Endothelial cell (in vitro differentiated cells): ENCODE measurements at regions not wholly inside any gene's neighbourhood (a gene's known extent, or its start where the extent isn't known, plus 50 kb on each side); places are given as distances from the start of the nearest gene placed in this dataset.

Experiments used
- DNase-seq: peaks from one replicate; pipeline ENCODE4 v3.0.0; 2021; ENCODE audit warnings: low spot score
- H3K27ac Mint-ChIP-seq: one replicate; pipeline ENCODE4 v1.8.0; 2021; ENCODE audit warnings: mixed read lengths, inconsistent platforms; ENCODE audit not compliant: unreplicated experiment
- H3K27me3 Mint-ChIP-seq: one replicate; pipeline ENCODE4 v1.8.0; 2021; ENCODE audit warnings: mild to moderate bottlenecking, moderate library complexity, mixed read lengths, inconsistent platforms; ENCODE audit not compliant: unreplicated experiment
- H3K36me3 Mint-ChIP-seq: one replicate; pipeline ENCODE4 v1.8.0; 2021; ENCODE audit warnings: mild to moderate bottlenecking, low read depth, mixed read lengths, inconsistent platforms; ENCODE audit not compliant: unreplicated experiment
- H3K4me1 Mint-ChIP-seq: one replicate; pipeline ENCODE4 v1.8.0; 2021; ENCODE audit warnings: mild to moderate bottlenecking, mixed read lengths, inconsistent platforms; ENCODE audit not compliant: unreplicated experiment
- H3K4me3 Mint-ChIP-seq: one replicate; pipeline ENCODE4 v1.8.0; 2021; ENCODE audit warnings: mild to moderate bottlenecking, mixed read lengths, inconsistent platforms; ENCODE audit not compliant: unreplicated experiment
- H3K9me3 Mint-ChIP-seq: one replicate; pipeline ENCODE4 v1.8.0; 2021; ENCODE audit warnings: mixed read lengths, inconsistent platforms; ENCODE audit not compliant: unreplicated experiment
- TF ChIP-seq, protein P1 (sequence below): fragments of 200-600 bp; sonication (generic); IDR thresholded peaks from one replicate; pipeline ENCODE4 v1.5.0; 2021; ENCODE audit warnings: antibody characterized with exemption; ENCODE audit not compliant: unreplicated experiment

DNA sequence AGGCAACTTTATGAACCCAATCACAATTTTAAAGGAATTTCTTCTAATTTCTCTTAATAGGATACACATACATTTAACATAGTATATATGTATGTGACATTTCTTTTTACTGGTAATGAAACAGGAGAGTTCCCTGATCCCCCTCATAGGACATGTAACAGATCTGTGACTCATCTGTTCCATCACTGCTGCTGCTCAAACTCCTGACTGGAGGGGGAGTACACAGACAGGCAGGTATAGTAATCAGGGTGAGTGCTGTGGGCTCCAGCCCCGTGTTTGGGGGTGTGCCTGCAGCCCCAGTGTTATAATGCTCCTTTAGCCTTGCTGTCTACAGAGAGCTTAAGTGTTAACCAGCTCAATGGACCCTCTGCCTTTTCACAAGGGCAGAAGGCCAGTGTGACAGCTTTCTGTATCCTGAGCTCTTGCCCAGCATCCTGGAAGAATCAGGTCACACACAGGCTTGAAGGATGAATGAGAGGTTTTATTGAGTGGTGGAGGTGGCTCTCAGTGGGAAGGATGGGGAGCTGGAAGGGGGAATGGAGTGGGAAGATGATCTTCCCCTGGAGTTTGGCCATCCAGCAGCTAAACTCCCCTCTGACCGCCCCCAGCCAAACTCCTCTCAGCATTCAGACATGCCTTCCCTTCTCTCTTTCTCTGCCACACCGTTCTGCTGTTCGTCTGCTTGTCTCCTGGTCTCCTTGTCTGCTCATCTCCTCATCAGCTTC lies 161.3 kb downstream of the ZNF608 start:
- H3K36me3 Mint-ChIP-seq, result no peaks in the 10 kb centered on the region
- H3K9me3 Mint-ChIP-seq, result no peaks in the 10 kb centered on the region
- DNase-seq, result no peak
- H3K4me3 Mint-ChIP-seq, result no peak overlapping the region
- TF ChIP-seq, protein P1, sequence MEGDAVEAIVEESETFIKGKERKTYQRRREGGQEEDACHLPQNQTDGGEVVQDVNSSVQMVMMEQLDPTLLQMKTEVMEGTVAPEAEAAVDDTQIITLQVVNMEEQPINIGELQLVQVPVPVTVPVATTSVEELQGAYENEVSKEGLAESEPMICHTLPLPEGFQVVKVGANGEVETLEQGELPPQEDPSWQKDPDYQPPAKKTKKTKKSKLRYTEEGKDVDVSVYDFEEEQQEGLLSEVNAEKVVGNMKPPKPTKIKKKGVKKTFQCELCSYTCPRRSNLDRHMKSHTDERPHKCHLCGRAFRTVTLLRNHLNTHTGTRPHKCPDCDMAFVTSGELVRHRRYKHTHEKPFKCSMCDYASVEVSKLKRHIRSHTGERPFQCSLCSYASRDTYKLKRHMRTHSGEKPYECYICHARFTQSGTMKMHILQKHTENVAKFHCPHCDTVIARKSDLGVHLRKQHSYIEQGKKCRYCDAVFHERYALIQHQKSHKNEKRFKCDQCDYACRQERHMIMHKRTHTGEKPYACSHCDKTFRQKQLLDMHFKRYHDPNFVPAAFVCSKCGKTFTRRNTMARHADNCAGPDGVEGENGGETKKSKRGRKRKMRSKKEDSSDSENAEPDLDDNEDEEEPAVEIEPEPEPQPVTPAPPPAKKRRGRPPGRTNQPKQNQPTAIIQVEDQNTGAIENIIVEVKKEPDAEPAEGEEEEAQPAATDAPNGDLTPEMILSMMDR, result no peak
- H3K27me3 Mint-ChIP-seq, result peaks cover 4% of the 10 kb centered on the region
- peaks cover 10% of the 10 kb centered on the region for H3K4me1 Mint-ChIP-seq
- no peak overlapping the region for H3K27ac Mint-ChIP-seq

DNA sequence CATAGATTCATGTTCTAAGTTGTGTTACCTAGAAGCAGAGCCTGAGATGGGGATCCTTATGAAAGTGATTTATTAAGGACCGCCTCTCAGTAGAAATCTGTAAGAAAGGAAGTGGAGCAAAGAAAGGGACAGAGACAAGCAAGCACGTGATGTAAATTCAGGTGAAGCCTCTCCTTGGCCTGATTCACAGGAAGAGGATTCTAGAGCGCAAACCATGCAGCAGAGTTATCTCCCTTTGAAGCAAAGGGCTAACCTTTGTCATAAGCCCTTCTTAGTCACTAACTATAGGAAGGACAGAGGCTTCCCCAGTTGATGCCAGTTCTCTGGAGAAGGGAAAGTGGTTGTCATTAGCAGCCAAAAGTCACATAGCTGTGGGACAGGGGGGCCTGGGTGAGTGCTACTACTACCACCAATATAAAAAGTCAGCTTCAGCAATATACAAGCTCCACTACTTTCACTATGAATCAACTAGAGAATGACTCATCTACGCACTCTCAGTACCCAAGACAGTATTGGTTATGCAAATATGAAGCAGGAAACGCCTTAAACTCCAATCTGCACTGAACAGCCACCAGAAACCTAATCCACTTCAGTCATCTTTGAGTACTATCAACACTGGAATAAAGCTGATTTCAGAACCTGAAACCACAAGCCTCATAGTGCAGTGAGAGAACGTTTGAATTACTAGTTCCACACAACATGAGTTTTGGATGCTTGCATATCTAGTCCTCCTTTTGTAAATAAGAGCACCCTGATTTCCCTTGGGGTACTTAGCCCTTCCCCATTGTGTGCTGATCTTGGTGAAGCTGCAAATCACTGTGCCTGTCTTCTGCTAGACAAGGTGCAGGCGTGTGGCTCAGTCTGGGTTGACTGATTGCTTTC lies 162.7 kb downstream of the ZNF608 start:
- Mint-ChIP-seq H3K4me3 (no peak overlapping the region), H3K9me3 (no peaks in the 10 kb centered on the region), H3K27me3 (peaks cover 4% of the 10 kb centered on the region), H3K4me1 (peaks cover 10% of the 10 kb centered on the region), H3K36me3 (no peaks in the 10 kb centered on the region), H3K27ac (no peak overlapping the region)
- DNase-seq, result no peak
- TF ChIP-seq, protein P1, result no peak

DNA sequence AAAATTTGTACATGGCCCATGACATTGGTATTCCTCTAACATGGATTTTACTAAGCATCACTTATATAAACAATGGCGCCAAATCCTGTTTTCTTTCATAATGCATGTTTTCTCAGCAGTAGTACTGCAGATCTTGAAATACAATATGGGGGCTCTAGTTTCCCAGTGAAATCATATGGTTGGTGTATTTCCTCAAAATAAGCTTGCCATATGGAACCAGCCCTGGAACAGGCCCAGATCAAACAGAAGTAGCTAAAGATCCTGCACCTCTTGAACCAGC lies 163.9 kb downstream of the ZNF608 start:
- H3K27me3 Mint-ChIP-seq, result peaks cover 4% of the 10 kb centered on the region
- peaks cover 10% of the 10 kb centered on the region for H3K4me1 Mint-ChIP-seq
- no peak overlapping the region for H3K4me3 Mint-ChIP-seq
- no peak for DNase-seq
- no peaks in the 10 kb centered on the region for H3K36me3 Mint-ChIP-seq
- H3K27ac Mint-ChIP-seq, result no peak overlapping the region
- TF ChIP-seq, protein P1, result no peak
- no peaks in the 10 kb centered on the region for H3K9me3 Mint-ChIP-seq

DNA sequence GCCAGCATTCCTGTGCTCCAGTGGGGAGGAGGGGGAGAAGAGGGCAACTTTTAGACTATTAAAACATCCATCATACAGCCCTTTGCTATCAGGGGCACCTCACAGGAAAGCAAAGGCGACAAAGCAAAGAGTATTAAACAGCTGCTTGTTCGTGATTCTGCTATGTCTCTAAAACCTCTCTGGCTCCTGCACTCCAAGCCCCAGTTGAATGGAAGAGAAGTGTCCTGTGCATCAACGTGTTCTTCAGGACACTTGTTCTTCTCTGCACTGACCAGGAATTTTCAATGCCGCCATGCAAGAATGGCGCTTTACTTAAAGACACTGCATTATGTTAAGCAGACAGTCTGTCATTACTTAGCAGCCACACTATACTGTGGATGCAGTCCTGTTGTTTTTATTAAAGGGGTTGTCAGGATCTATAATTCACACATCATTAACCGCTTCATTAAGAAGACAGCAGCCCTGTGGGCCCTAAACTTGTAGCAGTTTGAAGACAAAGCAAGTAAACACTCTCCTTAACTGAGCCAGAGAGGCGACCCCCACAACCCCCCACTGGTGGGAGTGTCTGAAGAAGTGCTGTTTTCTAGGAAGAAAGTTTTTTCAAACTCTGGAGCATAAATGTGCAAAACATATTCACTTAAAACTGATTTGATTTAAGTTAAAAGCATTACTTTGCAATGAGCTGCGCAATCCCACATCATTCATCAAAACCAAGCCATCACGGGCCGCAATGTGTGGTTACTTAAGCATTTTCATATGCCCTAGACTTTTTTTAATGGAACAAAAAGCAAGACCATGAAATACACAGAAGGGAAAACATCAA lies 164.5 kb downstream of the ZNF608 start:
- H3K4me1 Mint-ChIP-seq, result peaks cover 10% of the 10 kb centered on the region
- DNase-seq, result no peak
- H3K36me3 Mint-ChIP-seq, result no peaks in the 10 kb centered on the region
- peaks cover 4% of the 10 kb centered on the region for H3K27me3 Mint-ChIP-seq
- no peak overlapping the region for H3K27ac Mint-ChIP-seq
- TF ChIP-seq, protein P1, result no peak
- no peak overlapping the region for H3K4me3 Mint-ChIP-seq
- H3K9me3 Mint-ChIP-seq, result no peaks in the 10 kb centered on the region
